Endothelial cell of umbilical vein (primary cell): ENCODE measurements at regions not wholly inside any gene's neighbourhood (a gene's known extent, or its start where the extent isn't known, plus 50 kb on each side); places are given as distances from the start of the nearest gene placed in this dataset.

Source experiments
- BruUV-seq: library from RNA; stranded (reverse); fragments of 400-500 nt; replicated peaks from 2 replicates; lab custom pipeline; 2021; lab: Mats Ljungman, UMichigan
- CTCF ChIA-PET: fragments of 300-600, 350-600 bp; sonication (Branson Sonifier 250); formaldehyde crosslinking; loops from one replicate; lab custom pipeline; 2021; ENCODE audit warnings: antibody characterized with exemption, inconsistent platforms; lab: Charles Lee
- POLR2A ChIA-PET: fragments of 300-600, 350-600 bp; sonication (Branson Sonifier 250); formaldehyde crosslinking; loops from one replicate; lab custom pipeline; 2021; ENCODE audit warnings: antibody characterized with exemption, inconsistent platforms; lab: Charles Lee
- DNase-seq: peaks from one replicate; pipeline ENCODE4 v3.0.0-alpha.2; 2011; ENCODE audit warnings: low read depth, low spot score
- FAIRE-seq: peaks from 2 replicates; lab custom pipeline; 2011; peaks lifted over from hg19 to GRCh38; lab: Jason Lieb, UNC
- H2AFZ ChIP-seq: 2 replicates; pipeline ENCODE4 v1.6.0; 2012; ENCODE audit warnings: low read depth, low read length, control low read depth, inconsistent platforms
- H3K27ac ChIP-seq: 2 replicates; pipeline ENCODE4 v1.5.1; 2011; ENCODE audit warnings: low read depth, mild to moderate bottlenecking, control low read depth, low read length, moderate library complexity; ENCODE audit not compliant: insufficient read depth
- H3K27me3 ChIP-seq, 2 experiments: 2 replicates each; pipeline versions ENCODE4 v1.6.0 to v1.6.1; 2011; ENCODE audit warnings: low read length in 2 of 2, mixed read lengths in 1 of 2; ENCODE audit not compliant: control insufficient read depth in 2 of 2, insufficient read depth in 2 of 2
- H3K36me3 ChIP-seq, 2 experiments: 2 replicates in 1 of 2; 3 replicates in 1 of 2; pipeline ENCODE4 v1.5.1; 2011; ENCODE audit warnings: low read length in 2 of 2, mild to moderate bottlenecking in 1 of 2, moderate library complexity in 1 of 2; ENCODE audit not compliant: control insufficient read depth in 2 of 2, insufficient read depth in 2 of 2; ENCODE audit errors: extremely low read depth in 1 of 2
- H3K4me1 ChIP-seq: 3 replicates; pipeline ENCODE4 v1.5.1; 2011; ENCODE audit warnings: mild to moderate bottlenecking, low read length; ENCODE audit not compliant: control insufficient read depth, insufficient read depth; ENCODE audit errors: extremely low read depth
- H3K4me2 ChIP-seq: 2 replicates; pipeline ENCODE4 v1.6.1; 2011; ENCODE audit warnings: low read length, control low read depth, mixed read lengths; ENCODE audit not compliant: insufficient read depth
- H3K4me3 ChIP-seq, 3 experiments: fragments of 200-600 bp in 1 of 3; sonication (generic), shearing (Covaris generic) in 1 of 3; replicated peaks in 1 of 3; 2 replicates each; pipeline ENCODE4 v1.5.1; 2011 to 2016; ENCODE audit warnings: control low read depth in 3 of 3, low read length in 3 of 3, mild to moderate bottlenecking in 2 of 3, inconsistent platforms in 1 of 3, low read depth in 1 of 3, moderate library complexity in 1 of 3; ENCODE audit not compliant: insufficient read depth in 1 of 3
- H3K79me2 ChIP-seq: 2 replicates; pipeline ENCODE4 v1.6.0; 2012; ENCODE audit warnings: low read length, inconsistent platforms; ENCODE audit not compliant: control insufficient read depth, insufficient read depth
- H3K9ac ChIP-seq: replicated peaks from 2 replicates; pipeline ENCODE3; 2011; ENCODE audit warnings: low read length, control low read depth; ENCODE audit not compliant: insufficient read depth; ENCODE audit errors: extremely low read depth
- H3K9me1 ChIP-seq: replicated peaks from 3 replicates; pipeline ENCODE4 v1.6.0; 2011; ENCODE audit warnings: mild to moderate bottlenecking, low read length; ENCODE audit not compliant: control insufficient read depth, insufficient read depth; ENCODE audit errors: extremely low read depth
- H3K9me3 ChIP-seq: replicated peaks from 2 replicates; pipeline ENCODE4 v1.5.1; 2012; ENCODE audit warnings: low read length, inconsistent platforms; ENCODE audit not compliant: control insufficient read depth, insufficient read depth
- H4K20me1 ChIP-seq: replicated peaks from 2 replicates; pipeline ENCODE3; 2011; ENCODE audit warnings: mild to moderate bottlenecking, low read length; ENCODE audit not compliant: control insufficient read depth, insufficient read depth; ENCODE audit errors: extremely low read depth
- EZH2 ChIP-seq: IDR thresholded peaks from 2 replicates; pipeline ENCODE4 v1.6.1; 2012; ENCODE audit warnings: borderline replicate concordance, low read depth, mild to moderate bottlenecking, moderate library complexity, low read length, inconsistent platforms; ENCODE audit not compliant: severe bottlenecking
- FOS ChIP-seq: IDR thresholded peaks from 2 replicates; pipeline ENCODE4 v1.6.1; 2011; ENCODE audit warnings: mild to moderate bottlenecking, low read length, moderate library complexity, borderline replicate concordance; ENCODE audit not compliant: insufficient read depth
- GATA2 ChIP-seq: IDR thresholded peaks from 2 replicates; pipeline ENCODE4 v1.7.0; 2011; ENCODE audit warnings: low read depth, mild to moderate bottlenecking, moderate library complexity, mixed read lengths, low read length; ENCODE audit not compliant: insufficient read length, insufficient read depth
- JUN ChIP-seq: IDR thresholded peaks from 2 replicates; pipeline ENCODE4 v1.6.1; 2011; ENCODE audit warnings: borderline replicate concordance, low read depth; ENCODE audit not compliant: insufficient read length, insufficient read depth
- MAX ChIP-seq: IDR thresholded peaks from 2 replicates; pipeline ENCODE4 v1.6.1; 2011; ENCODE audit not compliant: insufficient read depth, insufficient read length
- MYC ChIP-seq: IDR thresholded peaks from one replicate; pipeline ENCODE4 v1.6.1; 2011; ENCODE audit warnings: mild to moderate bottlenecking, low read depth, low read length
- POLR2AphosphoS5 ChIP-seq: IDR thresholded peaks from 2 replicates; pipeline ENCODE4 v1.6.1; 2012; ENCODE audit warnings: low read depth, mild to moderate bottlenecking, control low read depth, low read length, moderate library complexity; ENCODE audit not compliant: insufficient read depth
- dilution Hi-C: fragments of 300-500 bp; cut with MboI; formaldehyde crosslinking; loops from one replicate; pipeline ENCODE4 v1.15.0; 2019; ENCODE audit warnings: low sequenced_read_pairs; ENCODE audit not compliant: extremely low pct_ligation_motif_present
- intact Hi-C: fragments of 100-400 bp; cut with micrococcal nuclease; formaldehyde crosslinking; loops from one replicate; pipeline ENCODE4 v1.10.0; 2022
- TF ChIP-seq, protein P1 (sequence below), 2 donors: IDR thresholded peaks; 1 replicate in 1 of 2; 2 replicates in 1 of 2; pipeline ENCODE4 v1.5.1; 2011; ENCODE audit warnings: low read length in 2 of 2, mild to moderate bottlenecking in 2 of 2, moderate library complexity in 2 of 2, control low read depth in 1 of 2, inconsistent platforms in 1 of 2, low read depth in 1 of 2; ENCODE audit not compliant: insufficient read depth in 1 of 2; ENCODE audit errors: extremely low read depth in 1 of 2

DNA sequence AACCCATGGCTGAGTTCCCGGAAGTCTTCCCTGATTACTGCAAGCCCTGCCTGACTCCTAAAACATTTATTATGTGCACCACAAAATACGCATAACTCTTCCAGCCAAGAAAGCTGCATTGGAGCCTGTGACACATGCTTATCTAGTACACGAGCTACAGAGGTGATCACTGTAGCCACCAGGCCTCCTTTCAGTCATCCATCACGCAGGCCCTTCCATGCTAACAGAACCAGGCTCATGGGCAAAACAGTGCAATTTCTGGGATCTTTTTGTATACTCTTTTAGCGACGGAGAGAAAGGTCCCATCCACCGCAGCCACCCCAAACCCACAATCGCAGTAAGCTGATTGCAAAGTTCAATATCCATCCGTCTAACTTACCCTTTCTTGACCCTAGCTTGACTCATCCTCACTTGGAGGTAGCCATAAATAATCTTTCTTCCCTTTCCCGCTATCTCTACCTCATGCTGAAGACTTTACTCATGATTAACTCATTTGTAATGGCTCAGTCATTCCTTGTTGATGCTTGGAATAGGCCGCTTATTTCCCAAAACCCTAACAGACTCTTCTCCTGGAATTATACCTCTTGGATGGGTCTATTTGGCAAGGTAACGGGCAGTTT, 1203.5 kb downstream of the TYW1 start:
- FAIRE-seq, result no peak
- Histone ChIP-seq H4K20me1 (no peaks in the 10 kb centered on the region), H3K9me1 (no peaks in the 10 kb centered on the region), H3K36me3 (no peaks in the 10 kb centered on the region), H3K4me1 (no peaks in the 10 kb centered on the region), H3K4me3 (no peak overlapping the region), H3K27ac (no peak overlapping the region), H3K9me3 (no peaks in the 10 kb centered on the region), H3K4me2 (no peak overlapping the region), H3K9ac (no peak overlapping the region), H3K79me2 (no peaks in the 10 kb centered on the region), H3K27me3 (no peaks in the 10 kb centered on the region), H2AFZ (no peak overlapping the region)
- POLR2A ChIA-PET, result no interaction called here
- no TSS peak for BruUV-seq
- TF ChIP-seq MYC (no peak), MAX (no peak), FOS (no peak), POLR2AphosphoS5 (no peak), EZH2 (no peak), GATA2 (no peak), JUN (no peak)
- TF ChIP-seq, protein P1, sequence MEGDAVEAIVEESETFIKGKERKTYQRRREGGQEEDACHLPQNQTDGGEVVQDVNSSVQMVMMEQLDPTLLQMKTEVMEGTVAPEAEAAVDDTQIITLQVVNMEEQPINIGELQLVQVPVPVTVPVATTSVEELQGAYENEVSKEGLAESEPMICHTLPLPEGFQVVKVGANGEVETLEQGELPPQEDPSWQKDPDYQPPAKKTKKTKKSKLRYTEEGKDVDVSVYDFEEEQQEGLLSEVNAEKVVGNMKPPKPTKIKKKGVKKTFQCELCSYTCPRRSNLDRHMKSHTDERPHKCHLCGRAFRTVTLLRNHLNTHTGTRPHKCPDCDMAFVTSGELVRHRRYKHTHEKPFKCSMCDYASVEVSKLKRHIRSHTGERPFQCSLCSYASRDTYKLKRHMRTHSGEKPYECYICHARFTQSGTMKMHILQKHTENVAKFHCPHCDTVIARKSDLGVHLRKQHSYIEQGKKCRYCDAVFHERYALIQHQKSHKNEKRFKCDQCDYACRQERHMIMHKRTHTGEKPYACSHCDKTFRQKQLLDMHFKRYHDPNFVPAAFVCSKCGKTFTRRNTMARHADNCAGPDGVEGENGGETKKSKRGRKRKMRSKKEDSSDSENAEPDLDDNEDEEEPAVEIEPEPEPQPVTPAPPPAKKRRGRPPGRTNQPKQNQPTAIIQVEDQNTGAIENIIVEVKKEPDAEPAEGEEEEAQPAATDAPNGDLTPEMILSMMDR (IDR thresholded peaks at IDR 0.05; ENCODE audit: extremely low read depth in 1 of 2, insufficient read depth in 1 of 2, low read depth in 1 of 2, low read length in 2 of 2), result no peak
- intact Hi-C loops, result no loop called here
- dilution Hi-C loops, result no loop called here
- no peak for DNase-seq
- CTCF ChIA-PET, result no interaction called here
